ENCODE measurements at regions not wholly inside any gene's neighbourhood (a gene's known extent, or its start where the extent isn't known, plus 50 kb on each side); places are given as distances from the start of the nearest gene placed in this dataset.

DNA sequence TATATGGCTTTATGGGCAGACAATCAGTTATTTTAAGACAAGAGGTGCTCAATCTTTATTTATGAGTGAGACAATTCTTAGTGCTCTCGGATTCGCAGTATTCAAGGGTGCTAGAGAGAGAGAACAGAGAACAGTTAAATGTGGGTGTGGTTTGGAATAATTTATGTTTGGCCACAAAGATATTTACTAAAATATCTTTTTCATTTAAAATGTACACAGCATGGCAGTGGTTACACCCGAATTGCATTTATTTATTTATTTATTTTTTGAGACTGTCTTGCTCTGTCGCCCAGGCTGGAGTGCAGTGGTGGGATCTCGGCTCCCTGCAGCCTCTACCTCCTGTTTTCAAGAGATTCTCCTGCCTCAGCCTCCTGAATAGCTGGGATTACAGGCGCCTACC lies 109.2 kb downstream of the CDCA7 start:
- no peak overlapping the region for H3K4me3 ChIP-seq (ENCODE audit: low read length)
- no peak for DNase-seq (ENCODE audit: low read depth)
- TF ChIP-seq, protein P1, sequence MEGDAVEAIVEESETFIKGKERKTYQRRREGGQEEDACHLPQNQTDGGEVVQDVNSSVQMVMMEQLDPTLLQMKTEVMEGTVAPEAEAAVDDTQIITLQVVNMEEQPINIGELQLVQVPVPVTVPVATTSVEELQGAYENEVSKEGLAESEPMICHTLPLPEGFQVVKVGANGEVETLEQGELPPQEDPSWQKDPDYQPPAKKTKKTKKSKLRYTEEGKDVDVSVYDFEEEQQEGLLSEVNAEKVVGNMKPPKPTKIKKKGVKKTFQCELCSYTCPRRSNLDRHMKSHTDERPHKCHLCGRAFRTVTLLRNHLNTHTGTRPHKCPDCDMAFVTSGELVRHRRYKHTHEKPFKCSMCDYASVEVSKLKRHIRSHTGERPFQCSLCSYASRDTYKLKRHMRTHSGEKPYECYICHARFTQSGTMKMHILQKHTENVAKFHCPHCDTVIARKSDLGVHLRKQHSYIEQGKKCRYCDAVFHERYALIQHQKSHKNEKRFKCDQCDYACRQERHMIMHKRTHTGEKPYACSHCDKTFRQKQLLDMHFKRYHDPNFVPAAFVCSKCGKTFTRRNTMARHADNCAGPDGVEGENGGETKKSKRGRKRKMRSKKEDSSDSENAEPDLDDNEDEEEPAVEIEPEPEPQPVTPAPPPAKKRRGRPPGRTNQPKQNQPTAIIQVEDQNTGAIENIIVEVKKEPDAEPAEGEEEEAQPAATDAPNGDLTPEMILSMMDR (conservative IDR thresholded peaks at IDR 0.05; ENCODE audit: low read length) = no peak

GRCh38 chr2:173467751-173468150 lies 113.1 kb downstream of the CDCA7 start:
- TF ChIP-seq, protein P1 (conservative IDR thresholded peaks at IDR 0.05; ENCODE audit: low read length) = no peak
- no peak for DNase-seq (ENCODE audit: low read depth)
- H3K4me3 ChIP-seq (ENCODE audit: low read length) = no peak overlapping the region

DNA sequence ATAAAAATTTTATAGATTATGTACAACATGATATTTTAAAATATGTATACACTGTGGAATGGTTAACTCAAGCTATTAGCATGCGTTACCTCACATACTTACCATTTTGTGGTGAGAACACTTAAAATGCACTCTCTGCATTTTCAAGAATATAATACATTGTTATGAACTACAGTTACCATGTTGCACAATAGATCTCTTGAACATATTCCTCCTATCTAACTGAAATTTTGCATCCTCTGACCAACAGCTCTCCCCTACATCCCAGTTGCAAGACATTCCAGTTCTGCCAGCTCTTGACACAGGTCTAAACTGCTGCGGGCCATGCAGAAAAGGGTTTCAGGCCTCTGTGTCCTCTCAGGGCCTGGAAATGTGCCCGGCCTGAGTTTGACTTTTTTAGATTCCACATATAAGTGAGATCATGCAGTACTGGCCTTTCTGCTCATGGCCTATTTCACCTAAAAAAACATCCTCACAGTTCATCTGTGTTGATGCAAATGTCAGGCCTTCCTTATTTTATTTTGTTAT lies 113.7 kb downstream of the CDCA7 start:
- DNase-seq (ENCODE audit: low read depth) = no peak
- no peak overlapping the region for H3K4me3 ChIP-seq (ENCODE audit: low read length)
- TF ChIP-seq, protein P1 (conservative IDR thresholded peaks at IDR 0.05; ENCODE audit: low read length) = no peak

GRCh38 chr2:173472112-173472511 lies 117.4 kb downstream of the CDCA7 start:
- TF ChIP-seq, protein P1 (conservative IDR thresholded peaks at IDR 0.05; ENCODE audit: low read length) = no peak
- H3K4me3 ChIP-seq (ENCODE audit: low read length) = no peak overlapping the region
- DNase-seq (ENCODE audit: low read depth) = no peak

DNA sequence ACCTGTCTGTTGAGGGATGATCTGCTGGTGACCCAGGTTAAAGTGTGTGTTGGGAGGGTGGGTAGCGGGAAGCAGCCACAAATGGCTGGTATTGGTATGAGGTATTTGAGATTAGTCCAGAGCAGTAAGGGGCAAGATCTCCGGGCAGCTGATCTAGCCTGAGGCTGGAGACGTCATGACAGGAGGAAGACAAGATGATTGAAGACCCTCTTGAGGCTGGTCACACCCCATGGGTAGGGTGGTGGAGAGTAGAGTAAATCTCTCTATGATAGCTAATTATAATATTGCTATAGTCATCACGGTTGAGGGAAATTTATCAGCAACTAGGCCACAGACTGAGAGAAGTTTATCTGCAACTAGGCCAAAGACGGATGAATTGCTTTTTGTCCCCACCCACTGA lies 128.5 kb downstream of the CDCA7 start:
- no peak for DNase-seq (ENCODE audit: low read depth)
- H3K4me3 ChIP-seq (ENCODE audit: low read length) = no peak overlapping the region
- TF ChIP-seq, protein P1 (conservative IDR thresholded peaks at IDR 0.05; ENCODE audit: low read length) = no peak

DNA sequence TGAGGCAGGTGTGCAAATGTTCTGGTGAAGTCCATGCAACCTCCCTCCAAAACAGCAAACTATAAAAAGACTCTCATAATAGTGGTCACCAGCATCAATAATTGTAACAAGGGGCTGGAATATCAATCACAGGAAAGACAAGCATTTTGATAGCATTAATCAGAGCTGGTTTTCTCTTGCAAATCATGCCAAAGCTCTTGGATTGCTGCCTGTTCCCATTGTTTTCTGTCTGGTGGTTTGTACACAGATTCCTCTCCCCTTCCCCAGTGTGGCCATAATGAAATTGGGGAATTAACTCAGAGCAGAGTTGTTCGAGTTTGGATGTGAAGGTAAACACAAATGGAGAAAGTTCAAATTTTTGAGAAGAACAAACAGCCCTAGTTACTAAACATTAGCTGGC lies 134.2 kb downstream of the CDCA7 start:
- TF ChIP-seq, protein P1 (conservative IDR thresholded peaks at IDR 0.05; ENCODE audit: low read length) = no peak
- no peak for DNase-seq (ENCODE audit: low read depth)
- H3K4me3 ChIP-seq (ENCODE audit: low read length) = no peak overlapping the region

DNA sequence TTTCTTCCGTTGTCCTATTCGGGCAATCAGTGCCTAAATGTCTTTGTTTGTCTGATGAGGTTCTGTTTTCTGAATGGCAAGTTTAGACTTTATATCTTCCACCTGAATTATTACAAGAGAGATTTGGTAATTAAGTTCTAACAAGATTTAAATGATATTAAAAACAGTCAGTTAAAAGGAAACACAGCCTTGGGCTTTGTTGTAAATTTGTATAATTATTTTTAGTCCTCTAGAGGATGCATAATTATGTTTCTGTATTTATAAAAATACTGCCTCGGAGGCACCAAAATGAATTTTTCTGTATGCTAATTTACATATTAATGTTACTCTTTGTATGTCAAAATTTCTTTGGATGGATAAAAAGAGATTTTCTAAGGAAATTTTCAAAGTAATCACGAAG lies 136.7 kb downstream of the CDCA7 start:
- H3K4me3 ChIP-seq (ENCODE audit: low read length) = no peak overlapping the region

More for the DNA sequence above, 136.7 kb downstream of the CDCA7 start:
- DNase-seq (ENCODE audit: low read depth) = no peak
- TF ChIP-seq, protein P1 (conservative IDR thresholded peaks at IDR 0.05; ENCODE audit: low read length) = no peak
